HCEC 1CT (cell line): ENCODE measurements at regions not wholly inside any gene's neighbourhood (a gene's known extent, or its start where the extent isn't known, plus 50 kb on each side); places are given as distances from the start of the nearest gene placed in this dataset.
"Not testable (repeated sequence)": the region's sequence is repeated elsewhere in the genome, so short reads cannot be mapped to it uniquely, and the experiment has no call there.

Experiments used
- DNase-seq: peaks from one replicate; pipeline ENCODE4 v3.0.0-alpha.2; 2017

DNA sequence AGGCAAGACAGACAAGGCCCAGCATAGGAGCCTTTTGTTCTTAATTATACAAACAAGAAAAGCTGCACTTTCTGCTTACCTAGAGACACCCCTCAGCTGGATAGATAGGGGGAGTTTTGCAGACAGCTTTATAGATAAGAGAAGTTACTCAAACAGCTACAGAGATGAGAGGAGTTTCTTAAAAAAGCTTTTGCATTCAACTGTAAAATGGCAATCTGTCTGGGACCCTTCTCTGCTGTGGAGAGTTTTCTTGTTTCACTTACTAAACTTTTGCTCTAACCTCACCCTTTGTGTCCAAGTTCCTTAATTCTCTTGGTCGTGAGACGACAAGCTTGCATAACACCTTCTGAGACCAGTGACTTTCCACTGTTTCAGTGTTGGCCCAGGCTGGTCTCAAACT, 103.8 kb upstream of the CHORDC1 start:
- no peak for DNase-seq

DNA sequence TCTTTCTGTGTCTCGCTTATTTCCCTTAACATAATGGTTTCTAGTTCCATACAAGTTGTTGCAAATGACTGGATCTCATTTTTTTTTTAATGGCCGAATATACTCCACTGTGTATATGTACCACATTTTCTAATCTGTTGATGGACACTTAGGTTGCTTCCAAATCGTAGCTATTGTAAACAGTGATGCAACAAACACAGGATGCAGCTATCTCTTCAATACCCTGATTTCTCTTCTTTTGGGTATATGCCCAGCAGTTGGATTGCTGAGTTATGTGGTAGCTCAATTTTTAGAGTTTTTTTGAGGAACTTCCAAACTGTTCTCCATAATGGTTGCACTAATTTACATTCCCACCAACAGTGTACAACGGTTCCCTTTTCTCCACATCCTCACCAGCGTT, 100.4 kb upstream of the CHORDC1 start:
- DNase-seq: no peak

DNA sequence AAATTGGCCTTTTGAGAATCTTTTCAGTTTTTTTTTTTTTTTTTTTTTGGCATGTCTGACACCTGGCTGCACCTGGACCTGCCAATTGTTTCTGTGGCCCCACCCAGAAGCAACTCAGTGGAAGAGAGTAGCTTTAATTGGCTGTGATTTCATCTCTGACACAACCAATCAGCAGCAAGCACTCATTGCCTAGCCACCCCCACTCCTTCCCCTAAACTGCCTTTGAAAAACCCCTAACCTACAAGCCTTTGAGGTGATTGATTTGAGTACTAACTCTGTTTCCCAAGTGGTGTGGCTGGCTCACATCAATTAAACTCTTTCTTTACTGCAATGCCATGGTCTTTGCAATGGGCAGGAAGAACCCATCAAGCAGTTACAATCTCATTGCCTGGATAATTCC, 98.2 kb upstream of the CHORDC1 start:
- no peak for DNase-seq

DNA sequence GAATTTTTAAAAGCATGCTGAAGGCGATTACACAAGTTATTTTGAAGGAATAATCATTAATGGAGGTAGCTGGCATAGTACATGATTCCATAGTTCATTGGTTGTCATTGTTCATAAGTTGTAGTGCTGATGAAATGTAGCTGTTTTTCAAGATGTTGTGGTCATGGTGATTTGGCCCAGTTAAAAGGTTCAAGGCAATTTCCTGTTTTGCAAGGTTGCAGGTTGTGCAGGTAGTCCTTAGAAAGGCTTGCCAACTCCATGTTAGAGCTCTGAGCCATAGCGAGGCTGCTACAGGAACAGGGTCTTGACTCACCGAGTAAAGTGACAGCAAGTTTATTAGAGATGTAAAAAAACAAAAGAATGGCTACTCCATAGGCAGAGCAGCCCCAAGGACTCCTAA, 95.8 kb upstream of the CHORDC1 start:
- no peak for DNase-seq

DNA sequence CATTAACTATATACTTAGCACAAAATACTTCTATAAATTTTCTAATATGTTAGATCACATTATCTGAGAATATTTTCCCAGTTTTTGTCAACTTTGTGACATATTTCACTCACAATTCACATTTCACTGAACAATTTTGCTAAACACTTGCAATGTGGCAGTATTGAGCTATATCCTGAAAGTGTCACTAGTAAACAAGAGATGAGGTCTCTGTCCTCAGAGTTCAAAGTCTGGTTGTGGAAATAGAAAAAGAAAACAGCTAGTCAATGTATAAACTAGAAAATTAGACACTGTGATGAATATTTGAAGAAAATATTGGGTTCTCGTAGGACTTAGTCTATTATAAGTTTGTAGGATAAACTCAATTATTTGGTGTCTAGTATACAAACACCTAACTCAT, 87.4 kb upstream of the CHORDC1 start:
- no peak for DNase-seq

DNA sequence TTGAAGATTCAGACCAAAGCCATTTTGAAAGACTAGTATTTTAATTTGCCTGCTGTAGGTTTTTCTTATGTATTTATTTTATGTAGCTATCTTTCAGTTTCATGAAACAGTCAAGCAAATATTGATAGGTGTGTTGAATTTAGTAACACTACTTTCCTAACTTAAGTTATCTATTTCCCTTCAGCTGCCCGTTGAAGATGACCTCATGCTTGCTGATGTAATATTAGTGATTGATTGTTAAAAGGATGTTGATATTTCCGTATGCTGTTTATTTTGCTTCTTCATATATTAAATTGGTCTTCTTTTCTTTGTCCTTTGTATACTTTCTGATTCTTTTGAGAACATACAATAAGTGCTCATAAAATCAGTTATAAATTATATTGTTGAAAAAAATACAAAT, 86.8 kb upstream of the CHORDC1 start:
- DNase-seq: no peak

DNA sequence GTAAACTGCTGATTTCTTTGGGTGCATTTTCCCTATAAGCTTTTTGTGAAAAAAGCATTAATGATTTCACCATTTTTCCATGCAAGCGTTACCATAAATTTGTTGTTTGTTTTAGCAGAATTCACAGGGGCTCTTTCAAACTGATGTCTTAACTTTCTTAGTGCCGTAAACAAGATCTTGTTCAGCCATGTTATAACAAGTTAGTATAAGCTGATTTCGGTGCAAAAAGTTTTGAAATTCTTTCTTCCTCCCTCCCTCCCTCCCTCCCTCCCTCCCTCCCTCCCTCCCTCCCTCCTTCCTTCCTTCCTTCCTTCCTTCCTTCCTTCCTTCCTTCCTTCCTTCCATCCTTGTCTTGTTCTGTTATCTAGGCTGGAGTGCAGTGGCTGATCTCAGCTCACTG, 71.7 kb upstream of the CHORDC1 start:
- no peak for DNase-seq

DNA sequence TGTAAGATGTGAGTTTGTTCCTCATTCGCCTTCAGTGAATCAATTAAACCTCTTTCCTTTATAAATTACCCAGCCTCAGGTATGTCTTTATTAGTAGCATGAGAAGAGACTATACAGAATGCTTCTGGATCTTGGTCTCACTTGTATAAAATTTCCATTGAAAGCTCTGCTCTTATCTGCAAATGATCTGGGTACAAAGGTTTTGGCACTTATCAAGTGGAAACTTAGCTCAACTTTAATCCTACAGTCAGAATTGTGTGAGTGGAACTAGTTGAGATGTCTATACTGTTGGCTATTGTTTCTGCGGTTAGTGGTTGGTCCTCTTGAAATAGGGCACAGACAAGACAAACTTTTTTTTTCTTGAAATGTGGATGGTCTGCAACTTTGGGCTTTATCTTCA, 71.2 kb upstream of the CHORDC1 start:
- DNase-seq: no peak

DNA sequence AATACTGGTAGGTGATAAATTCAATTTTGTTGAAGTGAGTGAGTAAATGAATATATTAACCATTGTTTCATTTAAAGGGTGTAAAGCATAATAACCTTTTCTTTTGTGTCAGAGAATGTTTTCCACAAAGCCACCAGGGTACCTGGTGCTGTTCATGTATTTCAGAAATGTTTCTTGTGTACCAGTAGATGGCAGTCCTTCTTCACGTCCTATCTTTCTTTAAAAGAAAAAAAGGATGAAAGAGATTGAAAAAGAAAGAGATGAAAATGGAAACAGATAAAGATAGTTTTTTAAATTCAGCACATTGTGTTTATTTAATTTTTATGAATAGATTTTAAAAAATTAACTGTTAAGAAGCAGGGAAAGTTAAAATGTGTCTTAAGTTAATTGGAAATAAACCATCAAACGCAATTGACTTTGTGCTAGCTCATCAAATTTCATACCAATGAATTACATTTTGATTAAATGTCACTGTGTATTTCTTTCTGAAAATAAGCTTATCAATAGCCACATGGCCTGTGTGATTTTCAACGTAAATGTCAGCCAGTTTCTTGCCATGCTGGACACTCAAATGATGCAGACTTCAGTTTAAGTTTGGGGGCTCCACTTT, 65.5 kb upstream of the CHORDC1 start:
- peak; percentile 18 for DNase-seq

DNA sequence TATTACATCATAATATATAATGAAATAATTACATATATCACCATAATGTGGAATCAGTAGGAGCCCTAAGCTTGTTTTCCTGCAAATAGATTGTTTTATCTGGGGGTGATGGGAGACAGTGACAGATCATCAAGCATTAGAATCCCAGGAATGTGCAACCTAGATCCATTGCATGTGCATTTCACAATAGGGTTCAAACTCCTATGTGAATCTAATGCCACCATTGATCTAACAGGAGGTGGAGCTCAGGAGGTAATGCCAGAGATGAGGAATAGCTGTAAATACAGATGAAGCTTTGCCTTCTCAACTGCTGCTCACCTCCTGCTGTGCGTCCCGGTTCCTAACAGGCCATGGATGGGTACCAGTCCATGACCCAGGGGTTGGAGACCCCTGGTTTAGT, 63.8 kb upstream of the CHORDC1 start:
- no peak for DNase-seq

DNA sequence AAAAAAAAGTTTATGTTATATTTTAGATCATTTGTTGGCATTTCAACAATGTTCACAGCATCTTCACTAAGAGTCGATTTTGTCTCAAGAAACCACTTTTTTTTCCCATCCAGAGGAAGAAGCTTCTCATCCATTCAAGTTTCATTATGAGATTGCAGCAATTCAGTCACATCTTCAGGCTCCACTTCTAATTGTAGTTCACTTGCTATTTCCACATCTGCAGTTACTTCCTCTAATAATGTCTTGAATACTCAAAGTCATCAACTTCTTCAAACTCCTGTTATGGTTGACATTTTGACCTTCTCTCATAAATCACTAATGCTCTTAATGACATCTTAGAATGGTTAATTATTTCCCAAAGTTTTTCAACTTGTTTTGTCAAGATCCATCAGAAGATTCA, 61.3 kb upstream of the CHORDC1 start:
- no peak for DNase-seq

DNA sequence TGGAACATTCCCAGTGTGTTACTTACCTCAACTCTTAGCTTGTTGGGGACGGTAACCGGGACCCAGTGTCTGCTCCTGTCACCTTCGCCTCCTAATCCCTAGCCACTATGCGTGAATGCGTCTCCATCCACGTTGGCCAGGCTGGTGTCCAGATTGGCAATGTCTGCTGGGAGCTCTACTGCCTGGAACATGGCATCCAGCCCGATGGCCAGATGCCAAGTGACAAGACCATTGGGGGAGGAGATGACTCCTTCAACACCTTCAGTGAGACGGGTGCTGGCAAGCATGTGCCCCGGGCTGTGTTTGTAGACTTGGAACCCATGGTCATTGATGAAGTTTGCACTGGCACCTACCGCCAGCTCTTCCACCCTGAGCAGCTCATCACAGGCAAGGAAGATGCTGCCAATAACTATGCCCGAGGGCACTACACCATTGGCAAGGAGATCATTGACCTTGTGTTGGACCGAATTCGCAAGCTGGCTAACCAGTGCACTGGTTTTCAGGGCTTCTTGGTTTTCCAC, 59.8 kb upstream of the CHORDC1 start:
- DNase-seq: not testable (repeated sequence)

DNA sequence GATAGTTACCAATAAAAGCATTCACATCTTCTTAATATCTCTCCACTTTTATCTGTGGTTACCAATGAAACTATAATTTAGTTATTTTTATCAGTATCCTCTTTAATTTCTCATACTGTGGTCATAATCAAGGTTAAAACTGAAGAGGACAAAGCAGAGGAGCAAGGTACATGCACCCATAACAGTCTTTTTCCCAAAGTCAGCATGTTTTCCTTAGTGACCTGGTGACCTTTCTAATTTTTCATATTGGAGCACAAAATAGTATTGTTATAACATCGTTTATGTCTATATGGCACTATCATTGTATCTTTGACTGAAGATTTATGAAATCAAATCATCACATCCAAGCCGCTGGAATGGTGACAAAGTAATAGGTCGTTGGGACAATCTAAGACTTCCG, 51.5 kb upstream of the CHORDC1 start:
- DNase-seq: no peak
